Gastroesophageal sphincter (tissue), 4 donors: ENCODE measurements at regions not wholly inside any gene's neighbourhood (a gene's known extent, or its start where the extent isn't known, plus 50 kb on each side); places are given as distances from the start of the nearest gene placed in this dataset.
A peak's percentile ranks its signal among the peaks of the same experiment; 100 is the strongest.

Experiments used
- ATAC-seq: fragments of 150-250 bp; one replicate; pipeline ENCODE4 v1.9.1; 2016; ENCODE audit warnings: mild to moderate bottlenecking, moderate library complexity
- H3K27ac ChIP-seq, 4 donors: fragments of 200-600 bp; sonication (generic) in 3 of 4; 1 replicate in 3 of 4; 2 replicates in 1 of 4; pipeline ENCODE4 v1.5.1; 2016 to 2019
- H3K27me3 ChIP-seq: fragments of 200-600 bp; sonication (generic); one replicate; pipeline ENCODE4 v1.5.1; 2019
- H3K36me3 ChIP-seq, 2 donors: fragments of 200-600 bp; sonication (generic); one replicate each; pipeline ENCODE4 v1.5.1; 2019; ENCODE audit warnings: control low read depth in 1 of 2
- H3K4me1 ChIP-seq, 3 donors: fragments of 200-600 bp; sonication (generic); 1 replicate in 2 of 3; 2 replicates in 1 of 3; pipeline ENCODE4 v1.5.1; 2016 to 2019; ENCODE audit warnings: control low read depth in 2 of 3
- H3K4me3 ChIP-seq, 2 donors: fragments of 200-600 bp; sonication (generic); one replicate each; pipeline ENCODE4 v1.5.1; 2019; ENCODE audit warnings: mild to moderate bottlenecking in 1 of 2, moderate library complexity in 1 of 2
- H3K9me3 ChIP-seq, 3 donors: fragments of 200-600 bp; sonication (generic); one replicate each; pipeline ENCODE4 v1.5.1; 2017 to 2019; ENCODE audit warnings: control low read depth in 2 of 3
- CTCF ChIP-seq, 4 experiments: fragments of 200-600 bp in 2 of 4; fragments of 450-650 bp in 2 of 4; sonication (generic) in 1 of 4; IDR thresholded peaks; one replicate each; pipeline ENCODE4 v1.5.1; 2017 to 2019; ENCODE audit warnings: antibody characterized with exemption in 4 of 4, mild to moderate bottlenecking in 2 of 4, moderate library complexity in 2 of 4
- EP300 ChIP-seq: sonication (generic); formaldehyde crosslinking; IDR thresholded peaks from one replicate; pipeline ENCODE4 v1.6.1; 2017; ENCODE audit warnings: antibody characterized with exemption, mild to moderate bottlenecking
- POLR2A ChIP-seq, 2 donors: fragments of 450-650 bp; IDR thresholded peaks; one replicate each; pipeline ENCODE4 v1.6.1; 2017; ENCODE audit warnings: antibody characterized with exemption in 2 of 2, mild to moderate bottlenecking in 2 of 2, moderate library complexity in 1 of 2
- POLR2AphosphoS5 ChIP-seq: sonication (generic); formaldehyde crosslinking; IDR thresholded peaks from one replicate; pipeline ENCODE4 v1.6.1; 2017; ENCODE audit warnings: antibody characterized with exemption
- WGBS, 2 donors: methylation state at CpG; one replicate each; pipeline ENCODE4 v1.1.5; 2018; ENCODE audit warnings: low coverage in 1 of 2; 5-methylcytosine and 5-hydroxymethylcytosine counted together

- WGBS, 2 donors = 73 to 81% methylated on average over 3 to 4 of the region's 4 CpGs
- no peak overlapping the region for H3K4me3 ChIP-seq
- no peak for TF ChIP-seq POLR2A (IDR thresholded peaks at IDR 0.05)
- no peak for TF ChIP-seq EP300
- no peak for TF ChIP-seq CTCF (IDR thresholded peaks at IDR 0.05)
- no peak for TF ChIP-seq POLR2AphosphoS5
- no peaks in the 10 kb centered on the region for H3K36me3 ChIP-seq
- peaks cover 2 to 46% (median 5%) of the 10 kb centered on the region in 3 donors for H3K4me1 ChIP-seq
- no peak for ATAC-seq
- H3K27me3 ChIP-seq = no peaks in the 10 kb centered on the region
- H3K27ac ChIP-seq = no peak overlapping the region
- H3K9me3 ChIP-seq = no peaks in the 10 kb centered on the region
Measured at GRCh38 chr6:22068561-22069305, 228.1 kb downstream of the PRL start.

GRCh38 chr6:22069306-22069800 is 227.5 kb downstream of the PRL start:
- ATAC-seq = no peak
- 59 to 85% methylated on average over 2 to 3 of the region's 3 CpGs for WGBS, 2 donors
- Histone ChIP-seq H3K4me1 (peaks cover 2 to 46% (median 5%) of the 10 kb centered on the region in 3 donors), H3K9me3 (no peaks in the 10 kb centered on the region), H3K36me3 (no peaks in the 10 kb centered on the region), H3K27ac (no peak overlapping the region), H3K4me3 (no peak overlapping the region), H3K27me3 (no peaks in the 10 kb centered on the region)
- TF ChIP-seq EP300 = no peak
- TF ChIP-seq POLR2A (IDR thresholded peaks at IDR 0.05) = no peak
- TF ChIP-seq CTCF (IDR thresholded peaks at IDR 0.05) = no peak
- no peak for TF ChIP-seq POLR2AphosphoS5

GRCh38 chr6:22071270-22072041 is 225.4 kb downstream of the PRL start:
- Histone ChIP-seq H3K27me3 (no peaks in the 10 kb centered on the region), H3K9me3 (no peaks in the 10 kb centered on the region), H3K4me1 (peaks cover 2 to 44% (median 5%) of the 10 kb centered on the region in 3 donors), H3K36me3 (no peaks in the 10 kb centered on the region), H3K27ac (peak overlapping the region in 2 of 4 donors; percentile 44 to 65), H3K4me3 (peak overlapping the region; percentile 26 to 32)
- peak; percentile 57 for ATAC-seq
- TF ChIP-seq CTCF (IDR thresholded peaks at IDR 0.05) = no peak
- no peak for TF ChIP-seq POLR2A (IDR thresholded peaks at IDR 0.05)
- TF ChIP-seq EP300 = no peak
- TF ChIP-seq POLR2AphosphoS5 = no peak
- WGBS, 2 donors = 9 to 15% methylated on average over 6 to 8 of the region's 8 CpGs

- Histone ChIP-seq H3K36me3 (no peaks in the 10 kb centered on the region), H3K27ac (no peak overlapping the region), H3K4me1 (peaks cover 0 to 34% (median 5%) of the 10 kb centered on the region in 3 donors), H3K4me3 (no peak overlapping the region), H3K27me3 (no peaks in the 10 kb centered on the region), H3K9me3 (no peaks in the 10 kb centered on the region)
- TF ChIP-seq EP300 = no peak
- TF ChIP-seq POLR2AphosphoS5 = no peak
- no peak for TF ChIP-seq CTCF (IDR thresholded peaks at IDR 0.05)
- TF ChIP-seq POLR2A (IDR thresholded peaks at IDR 0.05) = no peak
- ATAC-seq = no peak
Measured at GRCh38 chr6:22072949-22073348, 223.9 kb downstream of the PRL start.
